ENCODE measurements at regions not wholly inside any gene's neighbourhood (a gene's known extent, or its start where the extent isn't known, plus 50 kb on each side); places are given as distances from the start of the nearest gene placed in this dataset.

DNA sequence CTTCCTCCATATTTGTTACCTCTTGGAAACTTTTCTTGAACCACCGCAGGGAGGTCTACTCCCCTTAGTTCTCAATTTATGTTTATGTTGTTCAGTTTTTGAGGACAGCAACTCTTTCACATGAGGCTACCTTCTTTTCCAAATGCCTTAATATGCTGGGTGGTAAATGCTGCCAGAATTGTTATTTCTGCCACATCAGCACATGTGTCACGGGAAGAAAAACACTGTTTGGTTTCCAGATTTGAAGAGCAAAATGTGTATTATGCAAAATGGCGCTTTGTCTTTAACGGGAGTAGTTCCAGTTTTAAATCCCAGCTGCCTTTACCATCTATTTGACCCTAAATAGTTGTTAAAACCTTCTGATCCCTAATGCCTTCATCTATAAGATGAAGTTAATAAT, 606.2 kb upstream of the TBL1XR1 start:
- TF ChIP-seq FOXP2 (optimal IDR thresholded peaks at IDR 0.05; ENCODE audit: borderline replicate concordance, extremely low read depth, extremely low read length, insufficient read depth) (no peak), POLR2AphosphoS5 (IDR thresholded peaks at IDR 0.05; ENCODE audit: low read depth, low read length) (no peak), TAF1 (IDR thresholded peaks at IDR 0.05; ENCODE audit: borderline replicate concordance, insufficient read depth, low read length) (no peak), SIN3A (IDR thresholded peaks at IDR 0.05; ENCODE audit: borderline replicate concordance, insufficient read depth, low read length) (no peak)

DNA sequence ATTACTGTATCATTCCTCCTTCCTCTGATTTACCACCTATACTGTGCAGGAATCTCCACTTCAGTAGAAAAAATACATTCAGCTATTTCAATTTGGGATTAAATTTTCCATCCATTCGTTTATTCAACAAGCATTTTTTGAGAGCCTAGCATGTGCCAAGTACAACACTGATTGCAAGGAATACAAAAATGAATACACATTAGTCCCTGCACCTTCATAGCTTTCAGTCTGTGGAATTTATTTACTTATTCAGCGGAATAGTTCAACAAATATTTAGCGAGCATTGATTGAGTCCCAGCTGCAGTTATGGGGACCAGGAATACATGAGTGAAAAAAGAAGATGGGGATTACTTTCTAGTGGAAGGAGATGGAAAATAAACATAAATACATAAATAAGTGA, 606.8 kb upstream of the TBL1XR1 start:
- TF ChIP-seq FOXP2 (optimal IDR thresholded peaks at IDR 0.05; ENCODE audit: borderline replicate concordance, extremely low read depth, extremely low read length, insufficient read depth) = no peak
- TF ChIP-seq POLR2AphosphoS5 (IDR thresholded peaks at IDR 0.05; ENCODE audit: low read depth, low read length) = no peak
- TF ChIP-seq TAF1 (IDR thresholded peaks at IDR 0.05; ENCODE audit: borderline replicate concordance, insufficient read depth, low read length) = no peak
- TF ChIP-seq SIN3A (IDR thresholded peaks at IDR 0.05; ENCODE audit: borderline replicate concordance, insufficient read depth, low read length) = no peak
- TF ChIP-seq, protein P1, sequence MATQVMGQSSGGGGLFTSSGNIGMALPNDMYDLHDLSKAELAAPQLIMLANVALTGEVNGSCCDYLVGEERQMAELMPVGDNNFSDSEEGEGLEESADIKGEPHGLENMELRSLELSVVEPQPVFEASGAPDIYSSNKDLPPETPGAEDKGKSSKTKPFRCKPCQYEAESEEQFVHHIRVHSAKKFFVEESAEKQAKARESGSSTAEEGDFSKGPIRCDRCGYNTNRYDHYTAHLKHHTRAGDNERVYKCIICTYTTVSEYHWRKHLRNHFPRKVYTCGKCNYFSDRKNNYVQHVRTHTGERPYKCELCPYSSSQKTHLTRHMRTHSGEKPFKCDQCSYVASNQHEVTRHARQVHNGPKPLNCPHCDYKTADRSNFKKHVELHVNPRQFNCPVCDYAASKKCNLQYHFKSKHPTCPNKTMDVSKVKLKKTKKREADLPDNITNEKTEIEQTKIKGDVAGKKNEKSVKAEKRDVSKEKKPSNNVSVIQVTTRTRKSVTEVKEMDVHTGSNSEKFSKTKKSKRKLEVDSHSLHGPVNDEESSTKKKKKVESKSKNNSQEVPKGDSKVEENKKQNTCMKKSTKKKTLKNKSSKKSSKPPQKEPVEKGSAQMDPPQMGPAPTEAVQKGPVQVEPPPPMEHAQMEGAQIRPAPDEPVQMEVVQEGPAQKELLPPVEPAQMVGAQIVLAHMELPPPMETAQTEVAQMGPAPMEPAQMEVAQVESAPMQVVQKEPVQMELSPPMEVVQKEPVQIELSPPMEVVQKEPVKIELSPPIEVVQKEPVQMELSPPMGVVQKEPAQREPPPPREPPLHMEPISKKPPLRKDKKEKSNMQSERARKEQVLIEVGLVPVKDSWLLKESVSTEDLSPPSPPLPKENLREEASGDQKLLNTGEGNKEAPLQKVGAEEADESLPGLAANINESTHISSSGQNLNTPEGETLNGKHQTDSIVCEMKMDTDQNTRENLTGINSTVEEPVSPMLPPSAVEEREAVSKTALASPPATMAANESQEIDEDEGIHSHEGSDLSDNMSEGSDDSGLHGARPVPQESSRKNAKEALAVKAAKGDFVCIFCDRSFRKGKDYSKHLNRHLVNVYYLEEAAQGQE (IDR thresholded peaks at IDR 0.05; ENCODE audit: insufficient read depth in 1 of 2, low read depth in 2 of 2, low read length in 2 of 2) = no peak

DNA sequence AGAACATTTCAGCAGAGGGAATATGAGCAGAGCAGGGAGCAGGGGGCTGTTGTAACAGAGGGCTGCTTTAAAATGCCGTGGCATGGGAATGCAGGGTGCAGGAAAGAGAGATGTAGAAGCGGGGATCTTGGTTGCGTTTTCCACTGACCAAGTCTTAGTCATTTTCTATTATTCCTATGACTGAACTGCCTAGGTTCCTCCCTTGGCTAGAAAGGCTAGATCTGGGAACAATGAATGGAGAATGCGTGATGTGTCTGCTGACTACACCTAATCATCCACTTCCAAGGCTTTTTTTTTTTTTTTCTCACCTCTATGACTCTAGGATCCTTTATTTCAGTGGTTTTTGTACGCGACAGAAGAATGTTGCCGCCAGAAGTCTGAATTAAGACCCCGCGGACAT, 607.4 kb upstream of the TBL1XR1 start:
- TF ChIP-seq, protein P1 (IDR thresholded peaks at IDR 0.05; ENCODE audit: insufficient read depth in 1 of 2, low read depth in 2 of 2, low read length in 2 of 2) = no peak
- TF ChIP-seq SIN3A (IDR thresholded peaks at IDR 0.05; ENCODE audit: borderline replicate concordance, insufficient read depth, low read length) = no peak
- TF ChIP-seq POLR2AphosphoS5 (IDR thresholded peaks at IDR 0.05; ENCODE audit: low read depth, low read length) = no peak
- no peak for TF ChIP-seq TAF1 (IDR thresholded peaks at IDR 0.05; ENCODE audit: borderline replicate concordance, insufficient read depth, low read length)
- TF ChIP-seq FOXP2 (optimal IDR thresholded peaks at IDR 0.05; ENCODE audit: borderline replicate concordance, extremely low read depth, extremely low read length, insufficient read depth) = no peak

DNA sequence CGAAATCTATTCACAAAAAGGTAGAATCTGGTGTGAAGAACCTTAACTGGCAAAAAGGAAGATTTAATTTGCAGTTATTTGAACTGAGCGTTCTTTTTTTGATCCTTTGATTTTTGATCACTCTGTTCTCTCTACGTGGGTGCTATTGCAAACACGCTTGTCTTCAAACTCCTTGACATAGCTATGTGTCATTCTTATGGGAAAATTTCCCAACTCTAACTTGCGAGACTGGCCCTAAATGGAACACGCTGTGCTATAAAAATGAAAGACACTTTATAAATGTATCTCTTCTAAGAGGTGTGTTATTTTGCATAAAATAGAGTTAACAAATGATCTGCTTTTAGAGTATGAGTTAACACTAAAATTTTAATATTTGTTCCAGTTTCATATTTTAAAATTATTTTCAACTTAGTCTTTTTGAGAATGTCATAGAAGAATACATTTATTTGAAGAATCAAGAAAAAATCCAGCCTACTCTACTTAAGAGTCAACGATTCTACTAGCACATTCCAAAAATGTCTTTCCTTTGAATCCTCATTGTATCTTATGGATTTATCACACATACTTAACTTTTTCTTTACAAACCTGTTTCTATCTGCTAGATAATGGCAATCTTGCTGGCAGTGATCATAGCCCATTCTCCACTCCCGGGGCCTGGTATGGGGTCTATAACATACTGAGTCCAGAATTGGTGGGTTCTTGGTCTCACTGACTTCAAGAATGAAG, 610.0 kb upstream of the TBL1XR1 start:
- TF ChIP-seq TAF1 (IDR thresholded peaks at IDR 0.05; ENCODE audit: borderline replicate concordance, insufficient read depth, low read length) (no peak), FOXP2 (optimal IDR thresholded peaks at IDR 0.05; ENCODE audit: borderline replicate concordance, extremely low read depth, extremely low read length, insufficient read depth) (no peak), SIN3A (IDR thresholded peaks at IDR 0.05; ENCODE audit: borderline replicate concordance, insufficient read depth, low read length) (no peak)

DNA sequence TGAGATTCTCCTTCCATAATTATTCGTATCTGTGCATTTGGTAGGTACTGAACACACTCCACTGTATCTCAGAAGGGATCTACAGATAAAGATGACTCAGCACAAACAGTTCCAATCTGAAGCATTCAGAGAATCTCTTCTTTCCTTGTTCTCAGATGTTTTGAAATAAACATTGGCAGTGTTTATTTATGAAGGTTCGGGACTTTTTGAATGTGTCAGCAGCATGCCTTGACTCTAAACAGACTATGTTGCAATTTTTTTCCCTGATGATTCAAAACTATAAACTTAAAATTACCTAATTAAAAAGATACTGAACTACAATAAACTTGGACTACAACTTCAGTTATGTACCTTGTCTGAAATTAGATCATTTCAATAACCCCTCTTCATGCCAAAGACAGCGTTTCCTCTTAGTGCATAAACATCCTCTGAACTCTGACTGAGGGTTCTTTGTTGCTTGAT, 612.9 kb upstream of the TBL1XR1 start:
- TF ChIP-seq TAF1 (IDR thresholded peaks at IDR 0.05; ENCODE audit: borderline replicate concordance, insufficient read depth, low read length) (no peak), FOXP2 (optimal IDR thresholded peaks at IDR 0.05; ENCODE audit: borderline replicate concordance, extremely low read depth, extremely low read length, insufficient read depth) (no peak), POLR2AphosphoS5 (IDR thresholded peaks at IDR 0.05; ENCODE audit: low read depth, low read length) (no peak), SIN3A (IDR thresholded peaks at IDR 0.05; ENCODE audit: borderline replicate concordance, insufficient read depth, low read length) (no peak)
- TF ChIP-seq, protein P1 (IDR thresholded peaks at IDR 0.05; ENCODE audit: insufficient read depth in 1 of 2, low read depth in 2 of 2, low read length in 2 of 2) = no peak

DNA sequence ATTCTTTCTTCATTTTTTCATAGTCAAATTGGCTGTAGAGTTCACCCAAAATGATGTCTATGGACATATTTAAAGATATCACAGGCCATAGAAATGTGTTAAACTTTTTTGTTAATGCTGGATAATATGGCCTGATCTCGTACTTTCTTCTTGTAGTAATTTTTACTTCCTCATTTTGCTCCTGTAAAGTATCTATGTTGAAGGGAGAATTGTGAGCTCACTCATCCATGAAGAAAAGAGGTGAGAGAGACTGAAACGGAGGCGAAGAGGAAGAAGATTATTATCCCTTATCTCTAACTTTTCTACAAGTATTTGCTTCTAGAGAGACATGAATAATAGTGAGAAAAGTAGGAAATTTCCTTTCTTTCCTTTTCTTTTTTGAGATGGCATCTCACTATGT, 613.8 kb upstream of the TBL1XR1 start:
- TF ChIP-seq, protein P1 (IDR thresholded peaks at IDR 0.05; ENCODE audit: insufficient read depth in 1 of 2, low read depth in 2 of 2, low read length in 2 of 2) = no peak
- TF ChIP-seq POLR2AphosphoS5 (IDR thresholded peaks at IDR 0.05; ENCODE audit: low read depth, low read length) (no peak), SIN3A (IDR thresholded peaks at IDR 0.05; ENCODE audit: borderline replicate concordance, insufficient read depth, low read length) (no peak), TAF1 (IDR thresholded peaks at IDR 0.05; ENCODE audit: borderline replicate concordance, insufficient read depth, low read length) (no peak), FOXP2 (optimal IDR thresholded peaks at IDR 0.05; ENCODE audit: borderline replicate concordance, extremely low read depth, extremely low read length, insufficient read depth) (no peak)
